ENCODE measurements at regions not wholly inside any gene's neighbourhood (a gene's known extent, or its start where the extent isn't known, plus 50 kb on each side); places are given as distances from the start of the nearest gene placed in this dataset.

GRCh38 chr4:135839712-135840111 is 1638.1 kb upstream of the PABPC4L start:
- Histone ChIP-seq H3K9me3 (ENCODE audit: control insufficient read depth, insufficient read depth, low read length) (no peaks in the 10 kb centered on the region), H3K9me2 (replicated peaks; ENCODE audit: control insufficient read depth, low read length) (no peaks in the 10 kb centered on the region), H3K4me3 (ENCODE audit: low read length) (no peak overlapping the region), H3K36me3 (ENCODE audit: control insufficient read depth, low read length) (no peaks in the 10 kb centered on the region), H4K20me1 (ENCODE audit: control insufficient read depth, insufficient read depth, low read depth, low read length) (no peaks in the 10 kb centered on the region), H3K27ac (ENCODE audit: low read depth, low read length) (no peak overlapping the region), H3K27me3 (ENCODE audit: control insufficient read depth, low read length) (no peaks in the 10 kb centered on the region), H3K4me1 (ENCODE audit: control insufficient read depth, low read length) (no peaks in the 10 kb centered on the region), H3K79me2 (ENCODE audit: control insufficient read depth, low read length) (no peaks in the 10 kb centered on the region), H3K4me2 (ENCODE audit: low read length) (no peak overlapping the region), H3F3A (ENCODE audit: control insufficient read depth, insufficient read depth) (no peaks in the 10 kb centered on the region)
- TF ChIP-seq EZH2phosphoT487 (IDR thresholded peaks at IDR 0.05; ENCODE audit: borderline replicate concordance, low read length) (no peak), CTCF (IDR thresholded peaks at IDR 0.05; ENCODE audit: low read depth, low read length, poor library complexity, severe bottlenecking) (no peak)

- Histone ChIP-seq H3K27ac (ENCODE audit: low read depth, low read length) (no peak overlapping the region), H3K4me3 (ENCODE audit: low read length) (no peak overlapping the region), H3K79me2 (ENCODE audit: control insufficient read depth, low read length) (no peaks in the 10 kb centered on the region), H3K4me1 (ENCODE audit: control insufficient read depth, low read length) (no peaks in the 10 kb centered on the region), H3K27me3 (ENCODE audit: control insufficient read depth, low read length) (no peaks in the 10 kb centered on the region), H3F3A (ENCODE audit: control insufficient read depth, insufficient read depth) (no peaks in the 10 kb centered on the region), H4K20me1 (ENCODE audit: control insufficient read depth, insufficient read depth, low read depth, low read length) (no peaks in the 10 kb centered on the region), H3K9me3 (ENCODE audit: control insufficient read depth, insufficient read depth, low read length) (no peaks in the 10 kb centered on the region), H3K4me2 (ENCODE audit: low read length) (no peak overlapping the region), H3K36me3 (ENCODE audit: control insufficient read depth, low read length) (no peaks in the 10 kb centered on the region), H3K9me2 (replicated peaks; ENCODE audit: control insufficient read depth, low read length) (no peaks in the 10 kb centered on the region)
- TF ChIP-seq CTCF (IDR thresholded peaks at IDR 0.05; ENCODE audit: low read depth, low read length, poor library complexity, severe bottlenecking) (no peak), EZH2phosphoT487 (IDR thresholded peaks at IDR 0.05; ENCODE audit: borderline replicate concordance, low read length) (no peak)
These were observed 1637.3 kb upstream of the PABPC4L start for GRCh38 chr4:135838889-135839288.

GRCh38 chr4:135834471-135834870 is 1632.9 kb upstream of the PABPC4L start:
- Histone ChIP-seq H3F3A (ENCODE audit: control insufficient read depth, insufficient read depth) (no peaks in the 10 kb centered on the region), H3K4me2 (ENCODE audit: low read length) (no peak overlapping the region), H3K4me3 (ENCODE audit: low read length) (no peak overlapping the region), H3K9me2 (replicated peaks; ENCODE audit: control insufficient read depth, low read length) (no peaks in the 10 kb centered on the region), H3K36me3 (ENCODE audit: control insufficient read depth, low read length) (no peaks in the 10 kb centered on the region), H3K27ac (ENCODE audit: low read depth, low read length) (no peak overlapping the region), H3K9me3 (ENCODE audit: control insufficient read depth, insufficient read depth, low read length) (no peaks in the 10 kb centered on the region), H3K79me2 (ENCODE audit: control insufficient read depth, low read length) (no peaks in the 10 kb centered on the region), H3K4me1 (ENCODE audit: control insufficient read depth, low read length) (no peaks in the 10 kb centered on the region), H4K20me1 (ENCODE audit: control insufficient read depth, insufficient read depth, low read depth, low read length) (no peaks in the 10 kb centered on the region), H3K27me3 (ENCODE audit: control insufficient read depth, low read length) (no peaks in the 10 kb centered on the region)
- TF ChIP-seq CTCF (IDR thresholded peaks at IDR 0.05; ENCODE audit: low read depth, low read length, poor library complexity, severe bottlenecking) (no peak), EZH2phosphoT487 (IDR thresholded peaks at IDR 0.05; ENCODE audit: borderline replicate concordance, low read length) (no peak)

- no peaks in the 10 kb centered on the region for H3K79me2 ChIP-seq (ENCODE audit: control insufficient read depth, low read length)
- H3K4me1 ChIP-seq (ENCODE audit: control insufficient read depth, low read length): no peaks in the 10 kb centered on the region
- no peaks in the 10 kb centered on the region for H3K9me3 ChIP-seq (ENCODE audit: control insufficient read depth, insufficient read depth, low read length)
- H4K20me1 ChIP-seq (ENCODE audit: control insufficient read depth, insufficient read depth, low read depth, low read length): no peaks in the 10 kb centered on the region
- H3K27ac ChIP-seq (ENCODE audit: low read depth, low read length): no peak overlapping the region
- no peaks in the 10 kb centered on the region for H3K27me3 ChIP-seq (ENCODE audit: control insufficient read depth, low read length)
- no peak overlapping the region for H3K4me2 ChIP-seq (ENCODE audit: low read length)
- H3K4me3 ChIP-seq (ENCODE audit: low read length): no peak overlapping the region
- H3K36me3 ChIP-seq (ENCODE audit: control insufficient read depth, low read length): no peaks in the 10 kb centered on the region
- H3K9me2 ChIP-seq (replicated peaks; ENCODE audit: control insufficient read depth, low read length): no peaks in the 10 kb centered on the region
- H3F3A ChIP-seq (ENCODE audit: control insufficient read depth, insufficient read depth): no peaks in the 10 kb centered on the region
- no peak for TF ChIP-seq CTCF (IDR thresholded peaks at IDR 0.05; ENCODE audit: low read depth, low read length, poor library complexity, severe bottlenecking)
- no peak for TF ChIP-seq EZH2phosphoT487 (IDR thresholded peaks at IDR 0.05; ENCODE audit: borderline replicate concordance, low read length)
These were observed 1631.9 kb upstream of the PABPC4L start for GRCh38 chr4:135833529-135833928.
